NCI-H1105 treated with DMSO at 0.1 percent for 48 hours (cell line): ENCODE measurements at regions not wholly inside any gene's neighbourhood (a gene's known extent, or its start where the extent isn't known, plus 50 kb on each side); places are given as distances from the start of the nearest gene placed in this dataset.
A peak's percentile ranks its signal among the peaks of the same experiment; 100 is the strongest.
"Not testable (repeated sequence)": the region's sequence is repeated elsewhere in the genome, so short reads cannot be mapped to it uniquely, and the experiment has no call there.

Experiments used
- DNase-seq: peaks from one replicate; lab custom pipeline; 2025; lab: John Stamatoyannopoulos, UW

DNA sequence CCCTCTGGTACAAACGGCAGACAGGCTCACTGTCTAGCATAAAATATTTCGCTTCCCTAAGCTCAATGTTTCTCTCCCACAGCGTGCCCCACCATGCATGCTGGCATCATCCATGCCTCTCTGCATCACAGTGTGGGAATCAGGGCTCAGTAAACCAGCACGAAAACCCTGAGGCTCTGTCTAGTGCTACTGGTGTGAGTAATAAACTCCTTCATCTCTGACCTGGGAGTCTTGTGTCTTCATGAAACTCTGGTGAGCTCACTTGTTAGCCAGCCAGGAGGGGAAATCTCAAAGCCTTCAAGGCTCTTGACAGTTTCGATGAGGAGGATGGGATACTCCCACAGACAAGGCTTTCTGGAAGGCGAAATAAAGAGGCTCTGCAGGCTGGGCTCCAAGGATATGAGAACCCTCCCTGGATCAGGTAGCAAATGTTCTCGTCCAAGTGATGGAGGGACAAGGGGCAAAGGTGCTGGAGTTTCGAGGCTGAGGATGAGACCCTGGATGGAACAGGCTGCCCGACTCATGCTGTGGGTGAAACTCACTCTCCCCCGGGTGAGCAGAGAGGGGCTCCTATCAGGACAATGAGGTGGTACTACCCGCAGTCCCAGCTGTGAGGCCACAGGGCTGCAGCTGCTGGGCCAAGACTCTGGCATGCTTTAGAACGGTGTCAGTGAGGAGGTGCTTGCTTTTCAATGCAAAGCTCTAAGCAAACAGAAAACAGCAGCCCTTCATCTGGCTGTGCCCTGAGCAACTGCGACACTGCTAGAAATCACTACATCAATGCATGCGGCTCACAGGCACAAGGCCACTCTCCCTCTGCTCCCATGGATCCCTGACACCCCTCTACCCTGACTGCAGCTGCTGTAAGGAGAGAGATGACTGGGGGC is 69.3 kb downstream of the SHANK2 start:
- DNase-seq: peak; percentile 24

GRCh38 chr11:71181566-71181965 is 70.8 kb downstream of the SHANK2 start:
- no peak for DNase-seq

GRCh38 chr11:71180694-71181470 is 71.5 kb downstream of the SHANK2 start:
- no peak for DNase-seq

DNA sequence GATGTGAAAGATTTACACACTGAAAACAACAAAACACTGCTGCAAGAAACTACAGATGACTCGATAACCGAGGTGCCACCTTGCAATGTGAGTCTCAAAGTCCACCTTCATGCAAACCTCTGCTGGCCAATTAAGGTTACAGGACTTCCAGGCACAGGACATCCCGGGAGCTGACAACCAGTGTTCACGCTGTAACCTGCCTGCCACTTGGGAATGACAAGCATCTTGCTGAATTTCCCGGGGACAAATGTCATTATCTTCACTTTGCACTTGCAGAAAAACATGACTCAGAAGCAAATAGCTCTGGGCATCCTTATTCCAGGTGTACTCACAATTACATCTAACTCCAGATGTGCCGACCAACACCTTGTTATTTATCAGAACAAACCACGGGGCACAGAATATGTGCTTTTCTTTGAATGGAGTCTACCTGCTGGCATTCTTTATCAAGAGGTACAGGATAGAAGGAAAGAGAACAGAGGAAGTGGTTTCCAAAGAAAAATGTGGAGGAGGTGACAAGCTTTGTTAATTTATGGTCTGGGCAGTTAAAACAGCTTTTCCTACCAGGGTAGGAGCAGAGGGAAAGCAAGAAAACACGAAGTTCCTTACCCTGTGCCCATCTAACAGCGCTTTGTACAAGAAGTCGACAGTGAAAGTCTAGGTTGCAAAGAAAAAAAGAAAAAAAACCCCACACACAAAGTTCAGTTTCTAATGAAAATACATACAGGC is 72.3 kb downstream of the SHANK2 start:
- no peak for DNase-seq

DNA sequence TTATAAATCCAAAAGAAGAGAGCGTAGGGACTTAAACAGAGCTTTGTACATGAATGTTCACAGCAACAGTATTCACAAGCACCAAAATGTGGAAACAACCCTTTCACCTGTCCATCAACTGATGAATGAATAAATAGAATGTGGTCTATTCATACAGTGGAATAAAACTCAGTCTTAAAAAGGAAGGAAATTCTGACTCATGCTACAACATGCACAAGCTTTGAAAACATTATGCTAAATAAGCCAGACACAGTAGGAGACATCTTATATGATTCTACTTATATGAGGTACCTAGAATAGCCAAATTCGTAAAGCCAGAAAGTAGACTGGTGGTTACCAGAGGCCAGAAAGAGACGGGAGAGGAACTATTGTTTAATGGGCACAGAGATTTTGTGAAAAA is 74.3 kb downstream of the SHANK2 start:
- no peak for DNase-seq

- peak; percentile 13 for DNase-seq
Observed at GRCh38 chr11:71176812-71177211, 75.6 kb downstream of the SHANK2 start.

DNA sequence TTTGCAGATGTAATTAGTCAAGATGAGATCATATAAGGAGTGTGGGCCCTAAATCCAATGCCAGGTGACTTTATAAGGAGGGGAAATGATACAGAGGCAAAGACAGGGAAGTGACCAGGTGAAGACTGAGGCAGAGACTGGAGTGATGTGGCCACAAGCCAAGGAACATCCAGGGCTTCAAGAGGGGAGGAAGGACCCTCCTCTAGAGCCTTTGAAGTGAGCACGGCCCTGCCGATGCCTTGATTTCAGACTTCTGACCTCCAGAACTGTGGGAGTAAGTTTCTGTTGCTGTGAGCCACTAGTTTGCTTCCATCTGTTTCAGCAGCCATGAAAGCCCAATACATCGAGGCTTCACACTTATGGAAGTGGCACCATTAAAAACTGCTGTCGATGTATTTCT is 78.7 kb downstream of the SHANK2 start:
- DNase-seq: no peak

- no peak for DNase-seq
Observed at GRCh38 chr11:71172680-71173079, 79.7 kb downstream of the SHANK2 start.

- no peak for DNase-seq
Observed at GRCh38 chr11:71171576-71171975, 80.8 kb downstream of the SHANK2 start.

DNA sequence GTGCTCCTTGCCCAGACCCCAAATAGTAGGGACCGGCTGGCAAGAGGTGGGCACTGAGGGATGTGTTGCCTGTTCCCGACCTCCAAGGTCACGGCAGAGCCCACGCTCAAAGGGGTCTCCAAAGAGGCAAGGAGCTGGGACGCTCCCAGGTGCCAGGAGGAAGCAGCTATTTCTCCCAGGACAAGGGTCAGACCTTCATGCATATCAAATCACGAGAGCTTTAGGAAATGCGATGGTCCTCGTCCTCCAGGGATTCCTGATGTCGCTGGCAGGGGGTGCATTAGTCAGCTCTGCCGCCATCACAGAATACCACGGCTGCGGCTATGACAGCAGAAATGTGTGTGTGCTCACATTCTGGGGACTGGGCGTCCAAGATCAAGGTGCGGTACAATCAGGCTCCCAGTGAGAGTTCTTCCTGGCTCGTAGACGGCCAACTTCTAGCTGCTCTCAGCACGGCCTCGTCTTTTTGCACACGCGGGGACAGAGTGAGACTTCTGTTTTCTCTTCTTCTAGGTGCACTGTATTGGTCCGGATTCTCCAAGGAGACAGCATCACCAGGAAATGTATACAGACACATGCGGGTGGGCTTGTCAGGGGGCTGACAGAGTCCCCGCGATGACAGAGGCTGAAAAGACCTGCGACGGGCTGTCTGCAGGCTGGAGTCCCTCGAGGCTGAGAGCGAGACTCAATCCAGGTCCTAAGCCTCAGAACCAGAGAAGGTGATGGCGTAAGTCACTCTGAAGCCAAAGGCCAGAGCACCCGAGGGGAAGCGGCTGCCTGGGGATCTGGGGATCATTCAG is 81.6 kb downstream of the SHANK2 start:
- no peak for DNase-seq

DNA sequence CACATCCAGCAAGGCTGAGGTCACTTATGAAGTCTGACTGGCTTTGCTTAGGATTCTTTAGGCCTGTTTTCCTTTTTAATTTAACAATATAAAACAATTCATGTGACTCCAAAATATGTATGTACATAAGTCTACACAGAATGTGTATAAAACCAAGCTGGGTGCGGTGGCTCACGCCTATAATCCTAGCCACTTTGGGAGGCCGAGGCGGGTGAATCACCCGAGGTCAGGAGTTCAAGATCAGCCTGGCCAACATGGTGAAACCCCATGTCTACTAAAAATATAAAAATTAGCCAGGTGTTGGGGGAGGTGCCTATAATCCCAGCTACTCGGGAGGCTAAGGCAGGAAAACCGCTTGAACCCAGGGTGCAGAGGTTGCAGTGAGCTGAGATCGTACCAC is 83.1 kb downstream of the SHANK2 start:
- no peak for DNase-seq

DNA sequence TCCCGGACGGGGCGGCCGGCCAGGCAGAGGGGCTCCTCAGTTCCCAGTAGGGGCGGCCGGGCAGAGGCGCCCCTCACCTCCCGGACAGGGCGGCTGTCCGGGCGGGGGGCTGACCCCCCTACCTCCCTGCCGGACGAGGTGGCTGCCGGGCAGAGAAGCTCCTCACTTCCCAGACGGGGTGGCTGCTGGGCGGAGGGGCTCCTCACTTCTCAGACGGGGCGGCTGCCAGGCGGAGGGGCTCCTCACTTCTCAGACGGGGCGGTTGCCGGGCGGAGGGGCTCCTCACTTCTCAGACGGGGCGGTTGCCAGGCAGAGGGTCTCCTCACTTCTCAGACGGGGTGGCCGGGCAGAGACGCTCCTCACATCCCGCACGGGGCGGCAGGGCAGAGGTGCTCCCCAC is 84.6 kb downstream of the SHANK2 start:
- not testable (repeated sequence) for DNase-seq

DNA sequence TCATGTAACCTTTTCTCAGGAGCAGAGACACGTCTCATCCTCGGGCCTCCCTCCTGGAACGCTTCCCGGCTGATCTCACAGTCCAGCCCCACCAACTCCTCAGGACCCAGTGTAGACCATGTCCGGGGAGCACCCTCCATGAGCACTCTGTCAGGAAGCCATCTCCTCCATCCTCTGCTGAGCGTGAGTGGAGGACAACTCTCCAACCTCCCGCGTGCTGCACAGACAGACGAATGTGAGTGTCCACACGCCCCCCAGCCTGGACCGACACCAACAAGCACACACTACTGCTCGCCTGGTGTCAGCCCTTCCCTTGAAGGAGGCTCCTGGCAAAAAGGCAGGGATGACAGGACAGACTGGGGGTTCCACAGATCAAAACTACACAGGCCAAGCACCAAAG is 86.6 kb downstream of the SHANK2 start:
- no peak for DNase-seq

DNA sequence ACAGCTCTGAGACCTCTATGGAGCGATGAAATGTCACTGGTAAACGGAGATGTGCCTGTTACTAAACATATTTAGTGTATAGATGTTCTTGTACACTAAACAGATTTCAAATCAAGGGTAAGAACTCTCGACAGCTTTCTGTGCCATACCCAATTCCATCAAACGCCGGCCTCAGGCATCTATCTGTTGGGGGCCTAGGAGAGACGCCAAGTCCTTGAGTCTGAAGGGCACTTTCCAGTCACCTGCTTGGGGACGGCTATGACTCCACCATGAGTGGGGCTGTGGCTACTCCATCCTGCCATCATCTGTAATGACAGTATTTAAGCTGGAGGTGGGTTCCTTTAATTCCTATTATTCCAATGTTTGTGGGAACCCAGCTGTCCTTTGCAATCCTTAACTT is 87.8 kb downstream of the SHANK2 start:
- no peak for DNase-seq

DNA sequence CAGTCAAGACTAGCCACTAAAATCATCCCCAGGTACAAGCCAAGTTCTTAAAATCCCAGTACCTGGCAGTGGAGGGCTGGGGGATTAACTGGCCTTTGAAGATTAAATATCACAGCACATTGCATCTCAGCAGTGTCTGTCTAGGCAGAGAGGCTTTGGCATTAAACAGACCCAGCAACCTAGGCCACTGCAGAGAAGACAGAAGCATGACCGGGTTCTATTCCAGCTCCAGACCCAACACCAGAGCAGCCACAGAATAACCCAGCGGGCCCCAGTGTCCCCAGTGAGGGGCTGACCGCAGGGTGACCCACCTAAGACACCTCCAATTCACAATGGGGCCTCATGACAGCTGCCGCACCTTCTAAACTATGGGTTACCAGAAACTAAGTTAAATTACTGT is 88.2 kb downstream of the SHANK2 start:
- no peak for DNase-seq

GRCh38 chr11:71163371-71163770 is 89.0 kb downstream of the SHANK2 start:
- no peak for DNase-seq

DNA sequence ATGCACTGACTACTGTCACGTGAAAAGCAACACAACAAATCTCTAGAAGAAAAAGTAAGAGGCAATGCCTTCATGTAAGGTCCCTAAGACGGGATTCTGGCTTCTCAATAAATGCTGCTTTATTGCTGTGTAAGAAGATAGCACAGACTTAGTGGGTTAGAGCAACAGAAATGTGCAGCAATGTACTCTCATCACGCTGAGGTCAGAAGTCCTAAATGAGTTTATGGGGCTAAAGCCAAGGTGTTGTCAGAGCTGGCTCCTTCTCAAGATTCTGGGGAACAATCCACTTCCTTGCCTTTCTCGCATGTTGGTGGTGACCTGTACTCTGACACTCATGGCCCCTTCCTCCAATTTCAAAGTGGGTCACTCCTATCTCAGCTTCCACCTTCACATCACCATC is 93.4 kb downstream of the SHANK2 start:
- no peak for DNase-seq

- not testable (repeated sequence) for DNase-seq
Observed at GRCh38 chr11:71157676-71158075, 94.7 kb downstream of the SHANK2 start.

DNA sequence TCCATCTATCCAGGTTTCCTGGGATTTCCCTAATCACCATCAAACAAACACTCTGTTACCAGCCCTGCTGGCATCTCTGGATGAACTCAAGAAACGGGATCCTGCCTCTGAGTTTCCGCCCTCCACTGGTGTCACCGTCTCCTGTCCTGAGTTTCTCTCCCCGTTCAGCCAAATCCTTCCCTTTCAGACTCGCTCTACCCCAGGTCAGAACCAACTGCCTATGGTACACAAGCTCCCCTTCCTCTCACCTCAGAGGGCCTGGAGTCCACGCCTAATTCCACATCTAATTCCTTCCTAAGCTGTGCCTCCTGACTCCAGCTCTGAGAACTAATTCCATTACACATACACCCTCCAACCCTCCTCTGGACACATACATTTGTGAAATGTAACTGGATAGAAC is 96.1 kb downstream of the SHANK2 start:
- no peak for DNase-seq

- no peak for DNase-seq
Observed at GRCh38 chr11:71155846-71156245, 96.5 kb downstream of the SHANK2 start.

DNA sequence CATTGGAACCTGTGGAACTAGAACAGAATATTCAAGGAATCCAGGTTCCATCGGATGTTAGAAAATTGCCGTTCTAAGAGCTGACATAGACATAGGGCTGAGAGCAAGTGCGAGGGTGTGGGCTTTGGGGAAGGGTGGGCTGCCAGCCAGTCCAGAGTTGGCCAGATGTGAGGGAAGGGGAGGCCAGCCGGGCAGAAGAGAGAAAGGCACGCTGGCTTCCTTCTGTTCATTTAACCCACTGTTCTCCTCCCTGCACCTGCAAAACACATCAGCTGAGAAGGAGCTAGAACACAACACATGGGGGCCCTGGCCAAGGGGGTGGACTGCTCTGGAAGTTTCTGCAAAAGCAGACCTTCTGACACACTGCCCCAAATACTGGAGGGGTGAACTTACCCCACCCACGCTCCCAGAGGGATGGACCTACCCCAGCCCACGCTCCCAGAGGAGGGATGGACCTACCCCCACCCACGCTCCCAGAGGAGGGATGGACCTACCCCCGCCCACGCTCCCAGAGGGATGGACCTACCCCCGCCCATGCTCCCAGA is 98.0 kb downstream of the SHANK2 start:
- DNase-seq: no peak

DNA sequence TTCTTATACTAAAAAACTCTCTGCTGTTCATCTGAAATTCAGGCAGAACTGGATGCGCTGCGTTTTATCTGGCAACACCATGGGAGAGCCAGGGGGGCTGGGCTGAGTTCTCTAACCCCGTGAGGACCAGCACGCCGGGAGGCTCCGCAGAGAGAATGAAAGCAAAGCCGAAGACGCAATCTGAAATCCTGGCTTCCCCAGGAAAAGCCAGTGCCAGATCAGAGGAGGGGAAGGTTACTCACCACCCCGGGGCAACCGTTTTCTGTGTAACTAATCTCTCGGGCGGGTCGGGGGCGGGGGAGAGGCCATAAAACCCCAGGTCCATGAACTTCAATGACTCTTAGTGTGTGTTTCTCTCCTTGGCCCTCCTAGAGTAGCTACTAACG is 99.4 kb downstream of the SHANK2 start:
- DNase-seq: no peak
